K562 (cell line): ENCODE measurements at regions not wholly inside any gene's neighbourhood (a gene's known extent, or its start where the extent isn't known, plus 50 kb on each side); places are given as distances from the start of the nearest gene placed in this dataset.

Experiments used
- ATAC-seq: fragments of 200-7000 bp; cut with Tn5 transposase; 3 replicates; pipeline ENCODE4 v1.9.1; 2020; ENCODE audit warnings: moderate library complexity
- BruUV-seq: library from RNA; stranded (reverse); fragments of 400-500 nt; replicated peaks from 2 replicates; lab custom pipeline; 2021; lab: Mats Ljungman, UMichigan
- CTCF ChIA-PET: fragments of 300-600 bp; formaldehyde crosslinking; extraction: SDS; loops from one replicate; lab custom pipeline; 2021; ENCODE audit warnings: low intra/inter-chr PET ratio; lab: Yijun Ruan, JAX
- POLR2A ChIA-PET: fragments of 300-600, 350-650 bp; sonication (Branson Sonifier 250); formaldehyde crosslinking; extraction: SDS; loops from one replicate; lab custom pipeline; 2021; ENCODE audit warnings: antibody characterized with exemption, inconsistent platforms; lab: Yijun Ruan, JAX
- DNase-seq, 4 experiments: peaks; one replicate each; pipeline versions ENCODE4 v3.0.0 to v3.0.0-alpha.2; 2011 to 2018; ENCODE audit warnings: low spot score in 3 of 4, mixed read lengths in 3 of 4; ENCODE audit errors: extremely low read depth in 1 of 4
- FAIRE-seq: peaks from 2 replicates; lab custom pipeline; 2011; peaks lifted over from hg19 to GRCh38; lab: Jason Lieb, UNC
- H2AFZ ChIP-seq: 2 replicates; pipeline ENCODE4 v1.6.0; 2011; ENCODE audit warnings: low read depth, low read length, control low read depth, inconsistent platforms
- H3K27ac ChIP-seq: fragments of 200-600 bp; 3 replicates; pipeline ENCODE4 v1.8.0; 2011; ENCODE audit warnings: low read depth, mild to moderate bottlenecking, control low read depth, inconsistent platforms, low read length, moderate library complexity, mixed read lengths; ENCODE audit errors: extremely low read depth
- H3K27me3 ChIP-seq, 2 experiments: fragments of 300-600 bp in 1 of 2; 2 replicates in 1 of 2; 3 replicates in 1 of 2; pipeline versions ENCODE4 v1.6.0 to v1.8.0; 2011; ENCODE audit warnings: inconsistent platforms in 2 of 2, low read length in 2 of 2, mild to moderate bottlenecking in 1 of 2, mixed read lengths in 1 of 2, moderate library complexity in 1 of 2; ENCODE audit not compliant: control insufficient read depth in 2 of 2, insufficient read depth in 2 of 2
- H3K36me3 ChIP-seq: fragments of 300-600 bp; 3 replicates; pipeline ENCODE4 v1.8.0; 2011; ENCODE audit warnings: mild to moderate bottlenecking, low read length, inconsistent platforms; ENCODE audit not compliant: control insufficient read depth, insufficient read depth
- H3K4me1 ChIP-seq, 2 experiments: fragments of 200-600 bp in 1 of 2; replicated peaks in 1 of 2; 2 replicates in 1 of 2; 3 replicates in 1 of 2; pipeline versions ENCODE4 v1.5.1 to v1.8.0; 2011; ENCODE audit warnings: inconsistent platforms in 2 of 2, low read length in 2 of 2, mild to moderate bottlenecking in 1 of 2, mixed read lengths in 1 of 2, moderate library complexity in 1 of 2; ENCODE audit not compliant: control insufficient read depth in 2 of 2, insufficient read depth in 2 of 2
- H3K4me2 ChIP-seq: 2 replicates; pipeline ENCODE4 v1.6.1; 2011; ENCODE audit warnings: low read length, control low read depth, inconsistent platforms, mixed read lengths; ENCODE audit not compliant: insufficient read depth
- H3K4me3 ChIP-seq: fragments of 200-600 bp; sonication (generic), shearing (Covaris generic); 2 replicates; pipeline ENCODE4 v1.5.1; 2016; ENCODE audit warnings: control low read depth, inconsistent platforms
- H3K79me2 ChIP-seq: fragments of 200-600 bp; 3 replicates; pipeline ENCODE4 v1.8.0; 2011; ENCODE audit warnings: low read length, inconsistent platforms; ENCODE audit not compliant: control insufficient read depth, insufficient read depth
- H3K9ac ChIP-seq, 2 experiments: 2 replicates each; pipeline versions ENCODE4 v1.6.0 to v1.6.1; 2011; ENCODE audit warnings: low read depth in 2 of 2, low read length in 2 of 2, control low read depth in 1 of 2, inconsistent platforms in 1 of 2, mild to moderate bottlenecking in 1 of 2, mixed read lengths in 1 of 2; ENCODE audit not compliant: insufficient read depth in 1 of 2
- H3K9me1 ChIP-seq: one replicate; pipeline ENCODE4 v1.6.0; 2011; ENCODE audit warnings: inconsistent platforms, mild to moderate bottlenecking, low read length, moderate library complexity; ENCODE audit not compliant: control insufficient read depth, insufficient read depth
- H3K9me3 ChIP-seq: replicated peaks from 2 replicates; pipeline ENCODE4 v1.5.1; 2011; ENCODE audit warnings: low read depth, low read length, inconsistent platforms; ENCODE audit not compliant: control insufficient read depth, insufficient read depth
- H4K20me1 ChIP-seq: replicated peaks from 2 replicates; pipeline ENCODE4 v1.6.1; 2011; ENCODE audit warnings: low read length, inconsistent platforms, mixed read lengths; ENCODE audit not compliant: control insufficient read depth, insufficient read depth
- ARID3B ChIP-seq: fragments of 250-450 bp; sonication (Bioruptor Pico); IDR thresholded peaks from 2 replicates; pipeline ENCODE4 v1.4.0; 2020; ENCODE audit warnings: borderline replicate concordance
- ATF1 ChIP-seq, 2 experiments: fragments of 450-650 bp in 1 of 2; IDR thresholded peaks; 2 replicates each; pipeline ENCODE4 v1.6.1; 2016; ENCODE audit warnings: missing compliant biosample characterization in 1 of 2, missing genetic modification characterization in 1 of 2
- GATA2 ChIP-seq: sonication (generic); formaldehyde crosslinking; IDR thresholded peaks from 2 replicates; pipeline ENCODE4 v1.4.0; 2020; ENCODE audit warnings: mild to moderate bottlenecking, missing genetic modification reagents
- HLTF ChIP-seq: fragments of 450-650 bp; IDR thresholded peaks from 2 replicates; pipeline ENCODE4 v1.6.1; 2016
- HMG20B ChIP-seq: fragments of 250-450 bp; sonication (Bioruptor Pico); IDR thresholded peaks from 2 replicates; pipeline ENCODE4 v1.5.0; 2021; ENCODE audit warnings: mild to moderate bottlenecking
- HMGN3 ChIP-seq: IDR thresholded peaks from 2 replicates; pipeline ENCODE4 v1.6.1; 2011; ENCODE audit warnings: borderline replicate concordance, low read depth, mild to moderate bottlenecking, mixed read lengths, low read length; ENCODE audit not compliant: insufficient read length; ENCODE audit errors: extremely low read depth
- HMGXB4 ChIP-seq: sonication (generic); formaldehyde crosslinking; IDR thresholded peaks from 2 replicates; pipeline ENCODE4 v1.8.1; 2023; ENCODE audit warnings: mild to moderate bottlenecking, missing genetic modification reagents
- KHSRP ChIP-seq: fragments of 450-650 bp; IDR thresholded peaks from 2 replicates; pipeline ENCODE4 v1.6.1; 2017
- MXI1 ChIP-seq: IDR thresholded peaks from 2 replicates; pipeline ENCODE4 v1.6.1; 2011; ENCODE audit warnings: low read depth, mild to moderate bottlenecking, improper control_type of control experiment, low read length
- SMARCB1 ChIP-seq: IDR thresholded peaks from 2 replicates; pipeline ENCODE4 v1.6.1; 2011; ENCODE audit warnings: improper control_type of control experiment, low read depth; ENCODE audit not compliant: insufficient read length
- SMARCE1 ChIP-seq: fragments of 450-650 bp; IDR thresholded peaks from 2 replicates; pipeline ENCODE4 v1.7.1; 2016; ENCODE audit warnings: mild to moderate bottlenecking
- XRCC4 ChIP-seq: IDR thresholded peaks from one replicate; pipeline ENCODE4 v1.6.1; 2011; ENCODE audit not compliant: insufficient read depth, insufficient read length; ENCODE audit errors: extremely low read depth
- ZBED1 ChIP-seq: IDR thresholded peaks from 2 replicates; pipeline ENCODE4 v1.6.1; 2014
- ZBTB8A ChIP-seq: fragments of 450-650 bp; IDR thresholded peaks from 2 replicates; pipeline ENCODE4 v1.6.1; 2018; ENCODE audit warnings: mild to moderate bottlenecking, moderate library complexity; ENCODE audit not compliant: partially characterized antibody
- ZNF408 ChIP-seq: fragments of 250-450 bp; sonication (Bioruptor Pico); IDR thresholded peaks from 2 replicates; pipeline ENCODE4 v1.4.0; 2020; ENCODE audit warnings: low read depth, mild to moderate bottlenecking, moderate library complexity
- WGBS: fragments of 100-300 bp; shearing (Covaris generic); methylation state at CpG from one replicate; pipeline ENCODE4 v1.1.6; 2016; ENCODE audit warnings: low coverage, mixed read lengths; ENCODE audit not compliant: insufficient coverage; ENCODE audit errors: missing lambda C conversion rate; 5-methylcytosine and 5-hydroxymethylcytosine counted together
- in situ Hi-C: fragments of 300-500 bp; cut with MboI; formaldehyde crosslinking; loops from 4 replicates; pipeline ENCODE4 v1.15.0; 2018; ENCODE audit warnings: inconsistent platforms, mixed read lengths
- intact Hi-C: fragments of 100-400 bp; cut with micrococcal nuclease; formaldehyde crosslinking; loops from 2 replicates; pipeline ENCODE4 v1.14.2; 2022
- TF ChIP-seq, protein P1 (sequence below): fragments of 450-650 bp; IDR thresholded peaks from 2 replicates; pipeline ENCODE4 v1.6.1; 2017; ENCODE audit warnings: antibody characterized with exemption
- TF ChIP-seq, protein P2 (sequence below): conservative IDR thresholded peaks from 2 replicates; pipeline ENCODE4 v1.6.1; 2011; ENCODE audit warnings: low read depth, mild to moderate bottlenecking, low read length; ENCODE audit not compliant: control insufficient read depth

GRCh38 chr5:152255411-152255810 is 149.7 kb downstream of the NMUR2 start (continued):
- TF ChIP-seq ZBED1 (no peak), KHSRP (no peak), ZBTB8A (no peak), MXI1 (no peak), HMGXB4 (CRISPR knock-in tag) (no peak), HLTF (no peak), SMARCB1 (no peak)
- TF ChIP-seq, all 486 proteins: peak for 0

DNA sequence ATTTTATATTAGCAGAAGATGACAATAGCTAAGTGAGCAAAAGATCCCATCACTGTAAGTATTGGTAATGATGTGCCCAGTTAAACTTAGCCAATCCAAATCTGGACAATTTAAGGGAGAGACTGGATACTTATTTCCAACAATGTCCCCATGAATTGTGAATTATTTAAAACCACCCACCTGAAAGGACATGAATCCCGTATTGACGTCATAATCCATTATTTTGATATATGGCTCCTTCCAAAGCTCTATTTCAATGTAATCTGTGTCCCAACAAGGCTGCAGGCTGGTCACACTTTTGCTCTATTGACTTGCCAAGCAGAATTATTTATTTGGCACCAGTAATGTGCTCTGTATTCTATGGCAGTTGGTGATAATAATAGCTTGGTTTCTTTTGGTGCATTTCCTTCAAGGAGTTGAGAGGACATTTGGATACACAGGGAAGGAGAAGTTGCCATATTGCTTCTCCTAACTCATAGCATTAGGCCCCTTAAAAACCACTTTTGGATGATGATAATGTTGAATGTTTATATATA is 157.2 kb downstream of the NMUR2 start:
- no peaks in the 10 kb centered on the region for H3K79me2 ChIP-seq
- in situ Hi-C loops, result no loop called here
- CTCF ChIA-PET, result no interaction called here
- TF ChIP-seq ZNF408 (CRISPR knock-in tag) (no peak), HMG20B (CRISPR knock-in tag) (no peak), ATF1 (CRISPR knock-in tag; IDR thresholded peaks at IDR 0.05) (no peak), ATF1 (tag; IDR thresholded peaks at IDR 0.05) (no peak), ARID3B (CRISPR knock-in tag) (no peak), HMGN3 (no peak), GATA2 (CRISPR knock-in tag) (no peak), XRCC4 (no peak), SMARCE1 (no peak)
- TF ChIP-seq, protein P1, sequence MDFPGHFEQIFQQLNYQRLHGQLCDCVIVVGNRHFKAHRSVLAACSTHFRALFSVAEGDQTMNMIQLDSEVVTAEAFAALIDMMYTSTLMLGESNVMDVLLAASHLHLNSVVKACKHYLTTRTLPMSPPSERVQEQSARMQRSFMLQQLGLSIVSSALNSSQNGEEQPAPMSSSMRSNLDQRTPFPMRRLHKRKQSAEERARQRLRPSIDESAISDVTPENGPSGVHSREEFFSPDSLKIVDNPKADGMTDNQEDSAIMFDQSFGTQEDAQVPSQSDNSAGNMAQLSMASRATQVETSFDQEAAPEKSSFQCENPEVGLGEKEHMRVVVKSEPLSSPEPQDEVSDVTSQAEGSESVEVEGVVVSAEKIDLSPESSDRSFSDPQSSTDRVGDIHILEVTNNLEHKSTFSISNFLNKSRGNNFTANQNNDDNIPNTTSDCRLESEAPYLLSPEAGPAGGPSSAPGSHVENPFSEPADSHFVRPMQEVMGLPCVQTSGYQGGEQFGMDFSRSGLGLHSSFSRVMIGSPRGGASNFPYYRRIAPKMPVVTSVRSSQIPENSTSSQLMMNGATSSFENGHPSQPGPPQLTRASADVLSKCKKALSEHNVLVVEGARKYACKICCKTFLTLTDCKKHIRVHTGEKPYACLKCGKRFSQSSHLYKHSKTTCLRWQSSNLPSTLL, result no peak
- TF ChIP-seq, protein P2, sequence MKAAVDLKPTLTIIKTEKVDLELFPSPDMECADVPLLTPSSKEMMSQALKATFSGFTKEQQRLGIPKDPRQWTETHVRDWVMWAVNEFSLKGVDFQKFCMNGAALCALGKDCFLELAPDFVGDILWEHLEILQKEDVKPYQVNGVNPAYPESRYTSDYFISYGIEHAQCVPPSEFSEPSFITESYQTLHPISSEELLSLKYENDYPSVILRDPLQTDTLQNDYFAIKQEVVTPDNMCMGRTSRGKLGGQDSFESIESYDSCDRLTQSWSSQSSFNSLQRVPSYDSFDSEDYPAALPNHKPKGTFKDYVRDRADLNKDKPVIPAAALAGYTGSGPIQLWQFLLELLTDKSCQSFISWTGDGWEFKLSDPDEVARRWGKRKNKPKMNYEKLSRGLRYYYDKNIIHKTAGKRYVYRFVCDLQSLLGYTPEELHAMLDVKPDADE, result no peak

More for the DNA sequence above, 157.2 kb downstream of the NMUR2 start:
- FAIRE-seq (no peak), ATAC-seq (no peak), DNase-seq (no peak)
- no peaks in the 10 kb centered on the region for H4K20me1 ChIP-seq
- no peaks in the 10 kb centered on the region for H3K9me3 ChIP-seq
- no peaks in the 10 kb centered on the region for H3K27me3 ChIP-seq
- H3K4me3 ChIP-seq, result no peak overlapping the region
- intact Hi-C loops, result no loop called here
- H3K27ac ChIP-seq, result no peak overlapping the region
- H2AFZ ChIP-seq, result no peak overlapping the region
- POLR2A ChIA-PET, result no interaction called here
- 0% methylated on average over 2 of the region's 2 CpGs for WGBS
- H3K9me1 ChIP-seq, result no peaks in the 10 kb centered on the region
- H3K4me1 ChIP-seq, result no peaks in the 10 kb centered on the region
- no peaks in the 10 kb centered on the region for H3K36me3 ChIP-seq
- no TSS peak for BruUV-seq
- H3K9ac ChIP-seq, result no peak overlapping the region
- no peak overlapping the region for H3K4me2 ChIP-seq
